ENCODE measurements at regions not wholly inside any gene's neighbourhood (a gene's known extent, or its start where the extent isn't known, plus 50 kb on each side); places are given as distances from the start of the nearest gene placed in this dataset.

DNA sequence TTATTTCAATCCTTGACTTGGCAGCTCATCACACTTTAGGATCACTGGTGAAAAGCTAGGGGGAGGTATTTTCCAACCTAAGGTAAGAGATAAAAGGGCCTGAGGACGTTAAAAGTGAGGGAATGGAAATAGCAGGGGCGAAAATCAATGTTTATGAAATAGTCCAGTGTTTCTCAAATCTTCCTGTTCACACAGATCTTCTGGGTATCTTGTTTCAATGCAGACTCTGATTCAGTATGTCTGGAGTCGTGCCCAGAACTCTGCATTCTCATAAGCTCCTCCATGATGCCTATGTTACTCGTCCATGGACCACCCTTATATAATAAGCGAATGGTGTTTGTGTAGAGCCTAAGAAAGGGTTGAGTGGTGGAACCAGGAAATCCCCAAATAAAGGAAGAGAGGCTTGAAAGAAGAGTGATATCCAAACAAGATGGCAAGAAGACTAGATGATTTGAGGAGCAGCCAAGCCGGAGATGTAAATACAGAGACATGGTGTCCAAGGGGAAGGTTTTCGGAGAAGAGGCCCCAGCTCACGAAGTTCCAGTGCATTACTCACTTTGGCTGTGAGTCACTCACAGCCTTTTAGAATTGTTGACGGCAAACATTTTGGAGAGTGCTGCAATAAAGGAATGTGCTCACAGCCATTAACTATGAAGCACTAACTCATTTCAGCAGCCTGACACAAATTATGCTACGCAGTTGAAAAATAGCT lies 215.6 kb upstream of the PPARGC1A start:
- no peaks in the 10 kb centered on the region for H4K20me1 ChIP-seq (ENCODE audit: low read depth, low read length)
- no peaks in the 10 kb centered on the region for H3K9me3 ChIP-seq (ENCODE audit: insufficient read depth, low read length)
- no peak overlapping the region for H3K9ac ChIP-seq (ENCODE audit: low read length)
- H3K79me2 ChIP-seq (ENCODE audit: insufficient read depth, low read length), result no peaks in the 10 kb centered on the region
- H3K36me3 ChIP-seq (ENCODE audit: low read length), result no peaks in the 10 kb centered on the region
- no peaks in the 10 kb centered on the region for H3K27me3 ChIP-seq (ENCODE audit: low read length)
- H3K27ac ChIP-seq (ENCODE audit: low read depth, low read length), result no peak overlapping the region
- no peaks in the 10 kb centered on the region for H3F3A ChIP-seq (ENCODE audit: insufficient read depth)
- no peak overlapping the region for H3K4me3 ChIP-seq (ENCODE audit: insufficient read depth, low read length, poor library complexity, severe bottlenecking)
- H3K4me2 ChIP-seq (ENCODE audit: low read depth, low read length, poor library complexity, severe bottlenecking), result no peak overlapping the region
- H3K9me2 ChIP-seq (replicated peaks; ENCODE audit: insufficient read depth, low read length), result no peaks in the 10 kb centered on the region
- no peak overlapping the region for H2AFZ ChIP-seq (ENCODE audit: low read depth, low read length, severe bottlenecking)
- TF ChIP-seq EZH2phosphoT487 (conservative IDR thresholded peaks at IDR 0.05; ENCODE audit: low read length), result no peak
- TF ChIP-seq, protein P1, sequence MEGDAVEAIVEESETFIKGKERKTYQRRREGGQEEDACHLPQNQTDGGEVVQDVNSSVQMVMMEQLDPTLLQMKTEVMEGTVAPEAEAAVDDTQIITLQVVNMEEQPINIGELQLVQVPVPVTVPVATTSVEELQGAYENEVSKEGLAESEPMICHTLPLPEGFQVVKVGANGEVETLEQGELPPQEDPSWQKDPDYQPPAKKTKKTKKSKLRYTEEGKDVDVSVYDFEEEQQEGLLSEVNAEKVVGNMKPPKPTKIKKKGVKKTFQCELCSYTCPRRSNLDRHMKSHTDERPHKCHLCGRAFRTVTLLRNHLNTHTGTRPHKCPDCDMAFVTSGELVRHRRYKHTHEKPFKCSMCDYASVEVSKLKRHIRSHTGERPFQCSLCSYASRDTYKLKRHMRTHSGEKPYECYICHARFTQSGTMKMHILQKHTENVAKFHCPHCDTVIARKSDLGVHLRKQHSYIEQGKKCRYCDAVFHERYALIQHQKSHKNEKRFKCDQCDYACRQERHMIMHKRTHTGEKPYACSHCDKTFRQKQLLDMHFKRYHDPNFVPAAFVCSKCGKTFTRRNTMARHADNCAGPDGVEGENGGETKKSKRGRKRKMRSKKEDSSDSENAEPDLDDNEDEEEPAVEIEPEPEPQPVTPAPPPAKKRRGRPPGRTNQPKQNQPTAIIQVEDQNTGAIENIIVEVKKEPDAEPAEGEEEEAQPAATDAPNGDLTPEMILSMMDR (IDR thresholded peaks at IDR 0.05; ENCODE audit: insufficient read depth, low read length, poor library complexity, severe bottlenecking), result no peak

DNA sequence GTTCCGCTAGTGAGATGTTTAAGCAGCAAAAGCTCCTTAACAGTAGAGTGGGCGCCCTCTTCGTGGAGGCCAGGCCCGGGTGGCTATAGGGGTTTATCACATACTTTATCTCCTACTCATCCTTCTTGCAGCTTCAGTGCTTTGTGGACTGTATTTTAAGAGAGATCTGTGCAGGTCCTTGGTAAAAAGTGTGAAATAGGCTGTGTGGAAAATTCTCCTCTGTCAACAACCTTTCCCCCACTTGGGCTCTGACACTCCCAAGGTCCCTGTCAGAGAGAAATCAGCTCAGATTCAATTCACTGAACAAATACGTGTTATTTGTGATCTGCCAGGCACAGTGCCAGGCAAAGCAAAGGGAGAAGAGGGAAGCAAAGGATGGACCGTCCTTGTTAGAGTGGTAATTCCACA lies 214.3 kb upstream of the PPARGC1A start:
- H3K36me3 ChIP-seq (ENCODE audit: low read length), result no peaks in the 10 kb centered on the region
- H2AFZ ChIP-seq (ENCODE audit: low read depth, low read length, severe bottlenecking), result no peak overlapping the region
- no peak overlapping the region for H3K27ac ChIP-seq (ENCODE audit: low read depth, low read length)
- no peaks in the 10 kb centered on the region for H3K27me3 ChIP-seq (ENCODE audit: low read length)
- no peaks in the 10 kb centered on the region for H3K79me2 ChIP-seq (ENCODE audit: insufficient read depth, low read length)
- H3K4me2 ChIP-seq (ENCODE audit: low read depth, low read length, poor library complexity, severe bottlenecking), result no peak overlapping the region
- H4K20me1 ChIP-seq (ENCODE audit: low read depth, low read length), result no peaks in the 10 kb centered on the region
- H3K9me3 ChIP-seq (ENCODE audit: insufficient read depth, low read length), result no peaks in the 10 kb centered on the region
- no peak overlapping the region for H3K4me3 ChIP-seq (ENCODE audit: insufficient read depth, low read length, poor library complexity, severe bottlenecking)
- no peaks in the 10 kb centered on the region for H3K9me2 ChIP-seq (replicated peaks; ENCODE audit: insufficient read depth, low read length)
- H3K9ac ChIP-seq (ENCODE audit: low read length), result no peak overlapping the region
- TF ChIP-seq, protein P1 (IDR thresholded peaks at IDR 0.05; ENCODE audit: insufficient read depth, low read length, poor library complexity, severe bottlenecking), result no peak
- TF ChIP-seq EZH2phosphoT487 (conservative IDR thresholded peaks at IDR 0.05; ENCODE audit: low read length), result no peak
- no peaks in the 10 kb centered on the region for H3F3A ChIP-seq (ENCODE audit: insufficient read depth)

DNA sequence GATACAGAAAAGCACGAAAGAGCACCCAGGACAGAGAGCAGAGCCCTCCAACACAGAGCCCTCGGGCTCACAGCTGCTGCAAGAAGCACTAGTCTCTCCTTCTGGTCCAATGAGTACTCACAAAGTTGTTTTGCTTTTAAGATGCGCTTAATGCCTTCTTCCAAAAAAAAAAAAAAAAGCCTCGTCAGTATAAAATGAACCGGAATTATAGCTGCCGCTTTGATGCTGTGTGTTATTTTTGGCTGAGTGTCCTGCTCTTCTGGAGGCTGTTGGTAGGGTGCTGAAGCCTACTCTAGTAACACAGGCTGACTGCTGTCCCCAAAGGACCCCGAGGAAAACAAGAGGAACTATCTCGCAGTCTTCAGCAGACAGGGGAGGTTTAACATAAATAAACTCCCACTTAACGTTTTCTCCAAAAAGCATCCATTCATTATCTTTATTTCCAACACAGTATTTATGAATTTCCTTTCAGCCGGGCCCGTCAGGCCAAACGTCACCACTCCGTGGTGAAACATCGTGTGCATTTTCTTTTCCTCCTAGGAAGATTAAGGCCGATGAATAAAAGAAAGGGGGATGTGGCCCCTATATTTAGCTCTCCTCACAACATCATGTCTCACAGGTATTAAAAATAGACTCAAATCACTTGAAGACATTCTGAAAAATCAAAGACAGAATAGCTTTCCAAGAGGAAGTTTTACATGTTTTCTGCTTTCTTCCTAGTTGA lies 213.7 kb upstream of the PPARGC1A start:
- H3K9ac ChIP-seq (ENCODE audit: low read length), result no peak overlapping the region
- H3K9me3 ChIP-seq (ENCODE audit: insufficient read depth, low read length), result no peaks in the 10 kb centered on the region
- H3K4me2 ChIP-seq (ENCODE audit: low read depth, low read length, poor library complexity, severe bottlenecking), result no peak overlapping the region
- H3K79me2 ChIP-seq (ENCODE audit: insufficient read depth, low read length), result no peaks in the 10 kb centered on the region
- H4K20me1 ChIP-seq (ENCODE audit: low read depth, low read length), result no peaks in the 10 kb centered on the region
- no peak overlapping the region for H3K27ac ChIP-seq (ENCODE audit: low read depth, low read length)
- no peaks in the 10 kb centered on the region for H3K27me3 ChIP-seq (ENCODE audit: low read length)
- H3K4me3 ChIP-seq (ENCODE audit: insufficient read depth, low read length, poor library complexity, severe bottlenecking), result no peak overlapping the region
- H3K9me2 ChIP-seq (replicated peaks; ENCODE audit: insufficient read depth, low read length), result no peaks in the 10 kb centered on the region
- TF ChIP-seq, protein P1 (IDR thresholded peaks at IDR 0.05; ENCODE audit: insufficient read depth, low read length, poor library complexity, severe bottlenecking), result no peak
- no peak overlapping the region for H2AFZ ChIP-seq (ENCODE audit: low read depth, low read length, severe bottlenecking)
- no peaks in the 10 kb centered on the region for H3F3A ChIP-seq (ENCODE audit: insufficient read depth)
- no peaks in the 10 kb centered on the region for H3K36me3 ChIP-seq (ENCODE audit: low read length)

All from SU-DHL-6 (cell line).